Gastrocnemius medialis (tissue), 4 donors: ENCODE measurements at regions not wholly inside any gene's neighbourhood (a gene's known extent, or its start where the extent isn't known, plus 50 kb on each side); places are given as distances from the start of the nearest gene placed in this dataset.

Source experiments
- CTCF ChIP-seq, 5 experiments: fragments of 450-650 bp in 3 of 5; fragments of 200-600 bp in 2 of 5; sonication (generic) in 2 of 5; IDR thresholded peaks in 4 of 5; conservative IDR thresholded peaks in 1 of 5; 1 replicate in 4 of 5; 2 replicates in 1 of 5; pipeline ENCODE4 v1.5.1; 2016 to 2019; ENCODE audit warnings: antibody characterized with exemption in 5 of 5, mild to moderate bottlenecking in 3 of 5, moderate library complexity in 3 of 5
- POLR2A ChIP-seq, 2 donors: fragments of 450-650 bp; IDR thresholded peaks; one replicate each; pipeline ENCODE4 v1.6.1; 2017; ENCODE audit warnings: antibody characterized with exemption in 2 of 2, mild to moderate bottlenecking in 2 of 2, moderate library complexity in 2 of 2

GRCh38 chr6:66897576-66897975 lies 1190.5 kb upstream of the EYS start:
- no peak for TF ChIP-seq POLR2A (IDR thresholded peaks at IDR 0.05)
- no peak for TF ChIP-seq CTCF (IDR thresholded peaks at IDR 0.05 in 4 of 5, conservative IDR thresholded peaks at IDR 0.05 in 1 of 5)
